ENCODE measurements at regions not wholly inside any gene's neighbourhood (a gene's known extent, or its start where the extent isn't known, plus 50 kb on each side); places are given as distances from the start of the nearest gene placed in this dataset.

DNA sequence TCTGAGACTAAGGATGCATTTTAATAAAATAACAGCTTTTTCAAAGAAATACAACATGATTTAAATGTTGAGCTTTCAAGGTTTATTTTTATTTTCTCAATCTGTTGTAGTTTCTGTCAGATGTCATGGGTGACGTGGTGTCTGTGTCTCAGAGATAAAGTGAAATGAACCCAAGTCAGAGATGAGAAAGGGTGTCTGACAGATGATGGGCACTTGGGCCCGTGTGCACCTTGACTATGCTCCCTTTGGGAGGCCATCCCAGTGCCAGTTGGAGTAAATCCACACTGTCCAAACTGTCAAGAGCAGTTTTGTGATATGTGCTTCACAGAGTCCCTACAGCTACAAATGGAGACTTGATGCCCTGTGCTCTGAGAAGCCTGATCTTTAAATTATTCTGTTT is 536.9 kb upstream of the FAM174A start:
- 44% methylated on average over 2 of the region's 2 CpGs for WGBS (ENCODE audit: insufficient coverage)
- no peak overlapping the region for H3K4me2 ChIP-seq (replicated peaks; ENCODE audit: extremely low read depth, low read length, poor library complexity, severe bottlenecking)
- intact Hi-C loops (cut with micrococcal nuclease): no loop called here
- no peaks in the 10 kb centered on the region for H3K27me3 ChIP-seq (ENCODE audit: control insufficient read depth in 2 of 2, insufficient read depth in 2 of 2, low read length in 2 of 2)
- H3K79me2 ChIP-seq (ENCODE audit: insufficient read depth, low read length): no peaks in the 10 kb centered on the region
- Mint-ChIP-seq H3K36me3 (no peaks in the 10 kb centered on the region), H3K4me3 (no peak overlapping the region), H3K27me3 (ENCODE audit: low read depth in 3 of 3) (peaks cover 0 to 3% (median 0%) of the 10 kb centered on the region in 3 donors), H3K4me1 (no peaks in the 10 kb centered on the region), H3K9me3 (peaks cover 0 to 5% (median 0%) of the 10 kb centered on the region in 7 donors), H3K27ac (no peak overlapping the region)
- TF ChIP-seq, protein P1, sequence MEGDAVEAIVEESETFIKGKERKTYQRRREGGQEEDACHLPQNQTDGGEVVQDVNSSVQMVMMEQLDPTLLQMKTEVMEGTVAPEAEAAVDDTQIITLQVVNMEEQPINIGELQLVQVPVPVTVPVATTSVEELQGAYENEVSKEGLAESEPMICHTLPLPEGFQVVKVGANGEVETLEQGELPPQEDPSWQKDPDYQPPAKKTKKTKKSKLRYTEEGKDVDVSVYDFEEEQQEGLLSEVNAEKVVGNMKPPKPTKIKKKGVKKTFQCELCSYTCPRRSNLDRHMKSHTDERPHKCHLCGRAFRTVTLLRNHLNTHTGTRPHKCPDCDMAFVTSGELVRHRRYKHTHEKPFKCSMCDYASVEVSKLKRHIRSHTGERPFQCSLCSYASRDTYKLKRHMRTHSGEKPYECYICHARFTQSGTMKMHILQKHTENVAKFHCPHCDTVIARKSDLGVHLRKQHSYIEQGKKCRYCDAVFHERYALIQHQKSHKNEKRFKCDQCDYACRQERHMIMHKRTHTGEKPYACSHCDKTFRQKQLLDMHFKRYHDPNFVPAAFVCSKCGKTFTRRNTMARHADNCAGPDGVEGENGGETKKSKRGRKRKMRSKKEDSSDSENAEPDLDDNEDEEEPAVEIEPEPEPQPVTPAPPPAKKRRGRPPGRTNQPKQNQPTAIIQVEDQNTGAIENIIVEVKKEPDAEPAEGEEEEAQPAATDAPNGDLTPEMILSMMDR (IDR thresholded peaks at IDR 0.05): no peak
- no peak for DNase-seq
- H3K4me3 ChIP-seq (replicated peaks in 1 of 3; ENCODE audit: low read depth in 2 of 3, low read length in 3 of 3): no peak overlapping the region
- H4K20me1 ChIP-seq (ENCODE audit: insufficient read depth, low read length): no peaks in the 10 kb centered on the region
- H3K4me1 ChIP-seq (ENCODE audit: control insufficient read depth in 1 of 2, insufficient read depth in 2 of 2, low read length in 2 of 2): no peaks in the 10 kb centered on the region
- no peak overlapping the region for H2AFZ ChIP-seq (ENCODE audit: insufficient read depth, low read depth, low read length, poor library complexity, severe bottlenecking)
- peaks cover 3 to 11% of the 10 kb centered on the region in 2 donors for H3K9me3 ChIP-seq (replicated peaks in 1 of 2; ENCODE audit: control insufficient read depth in 1 of 2, insufficient read depth in 1 of 2, low read length in 2 of 2)
- no peak overlapping the region for H3K9ac ChIP-seq (ENCODE audit: insufficient read depth, low read length, poor library complexity, severe bottlenecking)
- H3K36me3 ChIP-seq (replicated peaks in 1 of 2; ENCODE audit: control insufficient read depth in 1 of 2, insufficient read depth in 2 of 2, low read length in 2 of 2): no peaks in the 10 kb centered on the region
- no peak overlapping the region for H3K27ac ChIP-seq (ENCODE audit: low read depth in 1 of 2, low read length in 2 of 2)

DNA sequence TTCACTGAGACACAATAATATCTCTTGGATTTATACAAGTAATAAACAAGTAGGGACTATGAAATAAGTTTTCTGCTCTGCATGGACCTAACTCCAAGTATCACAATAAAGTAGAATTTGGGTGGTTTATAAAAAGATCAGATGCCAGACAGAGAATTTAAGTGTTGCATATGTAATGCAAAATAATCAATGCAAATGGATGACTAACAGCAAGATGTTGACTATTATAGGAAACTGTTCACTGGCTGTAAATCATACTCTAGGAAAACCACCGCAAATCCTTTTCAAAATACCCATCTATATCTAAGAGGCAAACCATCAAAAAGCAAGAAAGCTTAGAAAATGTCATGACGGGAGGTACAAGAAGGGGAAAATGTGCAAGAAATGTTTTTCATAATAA is 539.8 kb upstream of the FAM174A start:
- Histone ChIP-seq H3K27me3 (ENCODE audit: control insufficient read depth in 2 of 2, insufficient read depth in 2 of 2, low read length in 2 of 2) (no peaks in the 10 kb centered on the region), H3K9ac (ENCODE audit: insufficient read depth, low read length, poor library complexity, severe bottlenecking) (no peak overlapping the region), H3K36me3 (replicated peaks in 1 of 2; ENCODE audit: control insufficient read depth in 1 of 2, insufficient read depth in 2 of 2, low read length in 2 of 2) (no peaks in the 10 kb centered on the region), H3K4me1 (ENCODE audit: control insufficient read depth in 1 of 2, insufficient read depth in 2 of 2, low read length in 2 of 2) (no peaks in the 10 kb centered on the region), H3K9me3 (replicated peaks in 1 of 2; ENCODE audit: control insufficient read depth in 1 of 2, insufficient read depth in 1 of 2, low read length in 2 of 2) (peaks cover 3 to 11% of the 10 kb centered on the region in 2 donors), H3K27ac (ENCODE audit: low read depth in 1 of 2, low read length in 2 of 2) (no peak overlapping the region), H3K79me2 (ENCODE audit: insufficient read depth, low read length) (no peaks in the 10 kb centered on the region), H4K20me1 (ENCODE audit: insufficient read depth, low read length) (no peaks in the 10 kb centered on the region), H3K4me3 (replicated peaks in 1 of 3; ENCODE audit: low read depth in 2 of 3, low read length in 3 of 3) (no peak overlapping the region), H3K4me2 (replicated peaks; ENCODE audit: extremely low read depth, low read length, poor library complexity, severe bottlenecking) (no peak overlapping the region), H2AFZ (ENCODE audit: insufficient read depth, low read depth, low read length, poor library complexity, severe bottlenecking) (no peak overlapping the region)
- H3K4me3 Mint-ChIP-seq: no peak overlapping the region
- WGBS (ENCODE audit: insufficient coverage): no CpG with 5 or more reads among the region's 2 CpGs
- no peaks in the 10 kb centered on the region for H3K27me3 Mint-ChIP-seq (ENCODE audit: low read depth in 3 of 3)
- no peaks in the 10 kb centered on the region for H3K36me3 Mint-ChIP-seq
- H3K27ac Mint-ChIP-seq: no peak overlapping the region
- peaks cover 0 to 5% (median 0%) of the 10 kb centered on the region in 7 donors for H3K9me3 Mint-ChIP-seq
- intact Hi-C loops (cut with micrococcal nuclease): no loop called here
- no peak for DNase-seq
- TF ChIP-seq, protein P1 (IDR thresholded peaks at IDR 0.05): no peak
- no peaks in the 10 kb centered on the region for H3K4me1 Mint-ChIP-seq
